HG03045 (cell line): ENCODE measurements at regions not wholly inside any gene's neighbourhood (a gene's known extent, or its start where the extent isn't known, plus 50 kb on each side); places are given as distances from the start of the nearest gene placed in this dataset.
"Not testable (repeated sequence)": the region's sequence is repeated elsewhere in the genome, so short reads cannot be mapped to it uniquely, and the experiment has no call there.

Experiments
- ATAC-seq: cut with Tn5 transposase; IDR thresholded peaks from one replicate; pipeline ENCODE4 v1.9.1; 2021; ENCODE audit warnings: mild to moderate bottlenecking, moderate library complexity; ENCODE audit not compliant: unreplicated experiment

- ATAC-seq, result not testable (repeated sequence)
Measured at GRCh38 chr10:55537497-55537896, 736.5 kb upstream of the PCDH15 start.

- no peak for ATAC-seq
Measured at GRCh38 chr10:55519264-55519663, 718.2 kb upstream of the PCDH15 start.

GRCh38 chr10:55518416-55518815 is 717.4 kb upstream of the PCDH15 start:
- not testable (repeated sequence) for ATAC-seq

- ATAC-seq, result no peak
Measured at GRCh38 chr10:55509168-55509567, 708.1 kb upstream of the PCDH15 start.

GRCh38 chr10:55500931-55501559 is 700.0 kb upstream of the PCDH15 start:
- peak; percentile 56 for ATAC-seq

- no peak for ATAC-seq
Measured at GRCh38 chr10:55497893-55498499, 697.0 kb upstream of the PCDH15 start.

- no peak for ATAC-seq
Measured at GRCh38 chr10:55495555-55495954, 694.5 kb upstream of the PCDH15 start.

GRCh38 chr10:55491712-55492111 is 690.7 kb upstream of the PCDH15 start:
- no peak for ATAC-seq

- no peak for ATAC-seq
Measured at GRCh38 chr10:55485827-55486226, 684.8 kb upstream of the PCDH15 start.

GRCh38 chr10:55476129-55476528 is 675.1 kb upstream of the PCDH15 start:
- ATAC-seq, result no peak

GRCh38 chr10:55474258-55474657 is 673.2 kb upstream of the PCDH15 start:
- ATAC-seq, result no peak

GRCh38 chr10:55470840-55471239 is 669.8 kb upstream of the PCDH15 start:
- ATAC-seq, result no peak

- ATAC-seq, result no peak
Measured at GRCh38 chr10:55466806-55467504, 665.9 kb upstream of the PCDH15 start.

GRCh38 chr10:55464083-55464482 is 663.1 kb upstream of the PCDH15 start:
- no peak for ATAC-seq

GRCh38 chr10:55460008-55460407 is 659.0 kb upstream of the PCDH15 start:
- ATAC-seq, result no peak

- ATAC-seq, result no peak
Measured at GRCh38 chr10:55449981-55450380, 649.0 kb upstream of the PCDH15 start.

GRCh38 chr10:55446441-55447002 is 645.5 kb upstream of the PCDH15 start:
- ATAC-seq, result no peak

GRCh38 chr10:55441777-55442176 is 640.7 kb upstream of the PCDH15 start:
- ATAC-seq, result no peak

- no peak for ATAC-seq
Measured at GRCh38 chr10:55426138-55426537, 625.1 kb upstream of the PCDH15 start.

- ATAC-seq, result no peak
Measured at GRCh38 chr10:55410415-55410885, 609.4 kb upstream of the PCDH15 start.

GRCh38 chr10:55404094-55404493 is 603.1 kb upstream of the PCDH15 start:
- no peak for ATAC-seq
